ENCODE measurements at regions not wholly inside any gene's neighbourhood (a gene's known extent, or its start where the extent isn't known, plus 50 kb on each side); places are given as distances from the start of the nearest gene placed in this dataset.
"Not testable (repeated sequence)": the region's sequence is repeated elsewhere in the genome, so short reads cannot be mapped to it uniquely, and the experiment has no call there.

DNA sequence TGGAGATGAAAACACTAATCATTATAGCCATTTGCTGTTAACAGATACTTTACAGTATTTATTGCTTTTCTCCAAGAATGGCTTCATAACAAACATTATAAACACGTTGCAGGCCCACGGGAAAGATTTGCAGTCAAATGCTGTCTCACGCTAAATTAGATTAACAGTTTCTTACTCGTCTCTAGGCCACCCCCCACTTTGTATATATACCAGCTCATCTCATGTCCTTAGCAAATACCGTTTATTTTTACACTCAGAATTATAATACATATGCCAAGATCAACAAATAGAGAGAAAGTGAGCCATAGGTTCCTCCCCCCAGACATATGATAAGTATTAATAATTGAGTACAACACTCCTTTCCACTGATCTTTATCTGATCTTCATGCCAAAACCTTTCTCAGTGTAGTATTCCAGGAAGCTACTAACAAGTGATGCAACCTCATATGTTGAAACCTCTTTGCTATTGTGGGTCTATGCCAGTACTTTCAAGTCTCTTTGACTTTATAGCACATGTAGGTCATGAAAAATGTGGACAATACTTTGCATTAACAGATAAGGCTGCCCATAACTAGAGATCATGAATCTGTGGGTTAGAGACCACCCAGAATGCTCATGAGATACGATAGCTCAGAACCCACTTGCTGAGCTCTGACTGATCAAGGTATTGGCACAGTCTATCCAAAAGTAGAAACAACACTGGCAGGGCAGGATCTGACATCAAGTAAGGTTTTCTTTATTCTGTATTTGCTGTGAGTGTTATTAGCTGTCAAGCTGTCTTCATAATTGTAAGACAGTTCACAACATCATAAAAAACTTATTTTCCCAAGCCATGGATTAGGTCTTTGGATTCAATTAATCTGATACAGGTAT is 77.9 kb upstream of the RGPD2 start:
- H3K4me1 Mint-ChIP-seq; H3K4me3 Mint-ChIP-seq; H3K27me3 Mint-ChIP-seq; H3K36me3 Mint-ChIP-seq; H3K27ac Mint-ChIP-seq; DNase-seq; H3K27me3 ChIP-seq (ENCODE audit: insufficient read depth, low read length, poor library complexity, severe bottlenecking); H3K4me1 ChIP-seq (ENCODE audit: insufficient read depth, low read length); H3K36me3 ChIP-seq (ENCODE audit: insufficient read depth, low read length); CTCF ChIA-PET; H3K9me3 Mint-ChIP-seq; H3K27ac ChIP-seq (ENCODE audit: low read depth, low read length); POLR2A ChIA-PET; H3K4me3 ChIP-seq (ENCODE audit: low read length); H3K9me3 ChIP-seq (ENCODE audit: low read length): not testable (repeated sequence)

DNA sequence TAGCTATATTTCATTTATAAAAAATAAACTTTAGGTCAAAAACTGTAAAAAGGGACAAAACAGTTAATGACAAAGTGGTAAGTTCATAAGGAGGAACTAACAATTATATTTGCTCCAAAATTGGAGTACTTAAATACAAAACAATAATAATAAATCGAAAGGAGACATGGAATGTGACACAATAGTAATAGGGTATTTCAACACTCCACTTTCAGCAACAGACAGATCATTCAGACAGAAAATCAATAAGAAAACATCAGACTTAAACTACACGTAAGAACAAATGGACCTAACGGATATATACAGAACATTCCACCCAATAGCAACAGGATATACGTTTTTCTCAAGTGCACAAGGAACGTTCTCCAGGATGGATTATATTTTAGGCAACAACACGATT is 58.1 kb upstream of the RGPD2 start:
- H3K27ac ChIP-seq (ENCODE audit: low read depth, low read length); DNase-seq; H3K27me3 Mint-ChIP-seq; H3K27me3 ChIP-seq (ENCODE audit: insufficient read depth, low read length, poor library complexity, severe bottlenecking); H3K9me3 Mint-ChIP-seq; CTCF ChIA-PET; H3K27ac Mint-ChIP-seq; H3K36me3 ChIP-seq (ENCODE audit: insufficient read depth, low read length); H3K36me3 Mint-ChIP-seq; H3K4me1 ChIP-seq (ENCODE audit: insufficient read depth, low read length); H3K4me3 Mint-ChIP-seq; H3K9me3 ChIP-seq (ENCODE audit: low read length); H3K4me1 Mint-ChIP-seq; H3K4me3 ChIP-seq (ENCODE audit: low read length); POLR2A ChIA-PET: not testable (repeated sequence)

All from CD8-positive, alpha-beta memory T cell (primary cell).